ENCODE measurements at regions not wholly inside any gene's neighbourhood (a gene's known extent, or its start where the extent isn't known, plus 50 kb on each side); places are given as distances from the start of the nearest gene placed in this dataset.

DNA sequence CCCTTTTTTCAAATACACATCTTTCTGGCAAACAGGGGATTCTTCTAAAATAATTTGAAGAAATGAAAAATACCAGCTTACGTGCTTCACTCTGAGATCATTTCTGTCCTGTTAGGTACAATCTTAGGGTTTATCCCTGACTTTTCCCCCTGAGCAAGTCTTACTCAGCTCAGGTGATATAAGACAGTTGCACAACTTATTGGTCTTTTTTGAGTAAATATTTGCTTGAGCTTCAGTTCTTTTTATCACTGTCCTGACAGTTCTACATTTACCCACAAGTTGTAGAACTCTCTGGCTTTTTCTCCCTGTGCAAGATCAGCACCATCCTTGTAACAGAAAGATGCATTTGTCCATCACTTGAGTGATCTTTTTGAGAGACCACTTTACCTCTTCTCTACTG is 84.9 kb downstream of the MID1IP1 start:
- TF ChIP-seq, protein P1, sequence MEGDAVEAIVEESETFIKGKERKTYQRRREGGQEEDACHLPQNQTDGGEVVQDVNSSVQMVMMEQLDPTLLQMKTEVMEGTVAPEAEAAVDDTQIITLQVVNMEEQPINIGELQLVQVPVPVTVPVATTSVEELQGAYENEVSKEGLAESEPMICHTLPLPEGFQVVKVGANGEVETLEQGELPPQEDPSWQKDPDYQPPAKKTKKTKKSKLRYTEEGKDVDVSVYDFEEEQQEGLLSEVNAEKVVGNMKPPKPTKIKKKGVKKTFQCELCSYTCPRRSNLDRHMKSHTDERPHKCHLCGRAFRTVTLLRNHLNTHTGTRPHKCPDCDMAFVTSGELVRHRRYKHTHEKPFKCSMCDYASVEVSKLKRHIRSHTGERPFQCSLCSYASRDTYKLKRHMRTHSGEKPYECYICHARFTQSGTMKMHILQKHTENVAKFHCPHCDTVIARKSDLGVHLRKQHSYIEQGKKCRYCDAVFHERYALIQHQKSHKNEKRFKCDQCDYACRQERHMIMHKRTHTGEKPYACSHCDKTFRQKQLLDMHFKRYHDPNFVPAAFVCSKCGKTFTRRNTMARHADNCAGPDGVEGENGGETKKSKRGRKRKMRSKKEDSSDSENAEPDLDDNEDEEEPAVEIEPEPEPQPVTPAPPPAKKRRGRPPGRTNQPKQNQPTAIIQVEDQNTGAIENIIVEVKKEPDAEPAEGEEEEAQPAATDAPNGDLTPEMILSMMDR (IDR thresholded peaks at IDR 0.05) = no peak
- no peak for TF ChIP-seq POLR2A (IDR thresholded peaks at IDR 0.05)
